IMR-90 (cell line): ENCODE measurements at regions not wholly inside any gene's neighbourhood (a gene's known extent, or its start where the extent isn't known, plus 50 kb on each side); places are given as distances from the start of the nearest gene placed in this dataset.
"Not testable (repeated sequence)": the region's sequence is repeated elsewhere in the genome, so short reads cannot be mapped to it uniquely, and the experiment has no call there.

Experiments
- CEBPB ChIP-seq: IDR thresholded peaks from 2 replicates; pipeline ENCODE4 v1.6.1; 2012; ENCODE audit warnings: low read depth, low read length, improper control_type of control experiment
- RCOR1 ChIP-seq: IDR thresholded peaks from 2 replicates; pipeline ENCODE4 v1.6.1; 2012; ENCODE audit warnings: mild to moderate bottlenecking, low read length, improper control_type of control experiment; ENCODE audit not compliant: insufficient replicate concordance

- not testable (repeated sequence) for TF ChIP-seq CEBPB, RCOR1
These were observed 1026.4 kb upstream of the PCDH10 start for GRCh38 chr4:132122741-132123140.
